OCI-LY7 (cell line): ENCODE measurements at regions not wholly inside any gene's neighbourhood (a gene's known extent, or its start where the extent isn't known, plus 50 kb on each side); places are given as distances from the start of the nearest gene placed in this dataset.

Experiments
- BruUV-seq: library from RNA; stranded (reverse); fragments of 400-500 nt; replicated peaks from 2 replicates; lab custom pipeline; 2021; lab: Mats Ljungman, UMichigan
- CTCF ChIA-PET: fragments of 300-600 bp; sonication (Branson Sonifier 250); formaldehyde crosslinking; loops from one replicate; lab custom pipeline; 2022; ENCODE audit warnings: antibody characterized with exemption; ENCODE audit not compliant: unreplicated experiment; lab: Charles Lee
- POLR2A ChIA-PET: fragments of 300-600 bp; sonication (Branson Sonifier 250); formaldehyde crosslinking; loops from one replicate; lab custom pipeline; 2022; ENCODE audit warnings: antibody characterized with exemption; lab: Charles Lee
- DNase-seq: peaks from one replicate; pipeline ENCODE4 v3.0.0-alpha.2; 2015; ENCODE audit warnings: low spot score
- H2AFZ ChIP-seq: fragments of 200-600 bp; sonication (generic), shearing (Covaris generic); 2 replicates; pipeline ENCODE4 v1.6.1; 2014; ENCODE audit warnings: mild to moderate bottlenecking, antibody characterized with exemption, low read length, moderate library complexity
- H3K27ac ChIP-seq: fragments of 200-600 bp; sonication (generic); 2 replicates; pipeline ENCODE4 v1.5.1; 2014; ENCODE audit warnings: mixed run types, low read depth, mild to moderate bottlenecking, moderate library complexity, low read length, inconsistent platforms; ENCODE audit not compliant: poor library complexity, severe bottlenecking
- H3K36me3 ChIP-seq: fragments of 200-600 bp; sonication (generic); 2 replicates; pipeline ENCODE4 v1.6.1; 2014; ENCODE audit warnings: mild to moderate bottlenecking, antibody characterized with exemption, low read length, moderate library complexity, mixed read lengths; ENCODE audit not compliant: insufficient read depth
- H3K4me1 ChIP-seq: fragments of 200-600 bp; sonication (generic); 2 replicates; pipeline ENCODE4 v1.5.1; 2014; ENCODE audit warnings: mild to moderate bottlenecking, low read length; ENCODE audit not compliant: insufficient read depth, poor library complexity, severe bottlenecking
- H3K4me2 ChIP-seq: fragments of 200-600 bp; sonication (generic); 2 replicates; pipeline ENCODE4 v1.6.1; 2014; ENCODE audit warnings: mild to moderate bottlenecking, low read length
- H3K4me3 ChIP-seq: fragments of 200-600 bp; sonication (generic); 2 replicates; pipeline ENCODE4 v1.5.1; 2014; ENCODE audit warnings: mild to moderate bottlenecking, low read depth, low read length; ENCODE audit not compliant: poor library complexity, severe bottlenecking
- H3K79me2 ChIP-seq: fragments of 200-600 bp; sonication (generic); 2 replicates; pipeline ENCODE4 v1.6.1; 2016; ENCODE audit warnings: low read depth, mild to moderate bottlenecking, low read length, moderate library complexity, mixed read lengths; ENCODE audit not compliant: insufficient read depth
- H3K9me2 ChIP-seq: fragments of 200-600 bp; sonication (generic); 2 replicates; pipeline ENCODE4 v1.6.1; 2016; ENCODE audit warnings: mild to moderate bottlenecking, low read length, mixed read lengths; ENCODE audit not compliant: insufficient read depth
- H3K9me3 ChIP-seq: fragments of 200-600 bp; sonication (generic); 2 replicates; pipeline ENCODE4 v1.6.1; 2014; ENCODE audit warnings: mild to moderate bottlenecking, mixed run types, low read length, mixed read lengths
- H4K20me1 ChIP-seq: fragments of 200-600 bp; sonication (generic); 2 replicates; pipeline ENCODE4 v1.6.1; 2014; ENCODE audit warnings: mild to moderate bottlenecking, antibody characterized with exemption, low read length, moderate library complexity, mixed read lengths; ENCODE audit not compliant: insufficient read depth
- EZH2phosphoT487 ChIP-seq: fragments of 200-600 bp; sonication (generic); IDR thresholded peaks from 2 replicates; pipeline ENCODE4 v1.6.1; 2018; ENCODE audit warnings: low read depth, borderline replicate concordance, mild to moderate bottlenecking, mixed run types, antibody characterized with exemption, low read length, moderate library complexity, mixed read lengths
- intact Hi-C: fragments of 100-400 bp; cut with micrococcal nuclease; formaldehyde crosslinking; loops from one replicate; pipeline ENCODE4 v1.10.0; 2022; ENCODE audit not compliant: unreplicated experiment
- TF ChIP-seq, protein P1 (sequence below): fragments of 200-600 bp; sonication (generic); conservative IDR thresholded peaks from 2 replicates; pipeline ENCODE4 v1.5.1; 2014; ENCODE audit warnings: mild to moderate bottlenecking, antibody characterized with exemption, low read length, moderate library complexity, mixed read lengths

DNA sequence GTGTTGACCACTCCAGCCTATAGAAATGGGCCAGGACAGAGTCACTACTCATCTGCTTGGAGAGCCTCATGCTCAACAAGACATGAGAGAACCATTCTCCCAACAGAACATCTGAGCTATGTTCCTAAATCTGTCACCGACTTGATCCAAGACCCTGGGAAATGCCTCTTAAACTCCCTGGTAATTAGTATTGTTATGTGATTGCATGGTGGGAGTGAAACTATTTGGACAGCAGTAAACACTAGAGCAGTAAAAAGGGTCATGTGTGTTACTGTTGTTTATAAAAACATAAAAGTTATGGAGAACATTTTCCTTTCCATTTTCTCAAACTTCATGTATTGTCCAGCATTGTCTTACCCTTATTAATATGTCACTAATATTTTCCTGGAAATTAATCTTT lies 369.8 kb upstream of the FAT3 start:
- Histone ChIP-seq H3K9me3 (no peaks in the 10 kb centered on the region), H3K27ac (no peak overlapping the region), H3K4me2 (no peak overlapping the region), H3K9me2 (no peaks in the 10 kb centered on the region; the same call in 1 of the 2 replicates), H3K36me3 (no peaks in the 10 kb centered on the region), H3K4me1 (no peaks in the 10 kb centered on the region), H3K4me3 (no peak overlapping the region), H3K79me2 (no peaks in the 10 kb centered on the region), H4K20me1 (no peaks in the 10 kb centered on the region), H2AFZ (no peak overlapping the region)
- POLR2A ChIA-PET, result no interaction called here
- CTCF ChIA-PET, result no interaction called here
- no TSS peak for BruUV-seq
- intact Hi-C loops, result no loop called here
- DNase-seq, result no peak
- no peak for TF ChIP-seq EZH2phosphoT487
- TF ChIP-seq, protein P1, sequence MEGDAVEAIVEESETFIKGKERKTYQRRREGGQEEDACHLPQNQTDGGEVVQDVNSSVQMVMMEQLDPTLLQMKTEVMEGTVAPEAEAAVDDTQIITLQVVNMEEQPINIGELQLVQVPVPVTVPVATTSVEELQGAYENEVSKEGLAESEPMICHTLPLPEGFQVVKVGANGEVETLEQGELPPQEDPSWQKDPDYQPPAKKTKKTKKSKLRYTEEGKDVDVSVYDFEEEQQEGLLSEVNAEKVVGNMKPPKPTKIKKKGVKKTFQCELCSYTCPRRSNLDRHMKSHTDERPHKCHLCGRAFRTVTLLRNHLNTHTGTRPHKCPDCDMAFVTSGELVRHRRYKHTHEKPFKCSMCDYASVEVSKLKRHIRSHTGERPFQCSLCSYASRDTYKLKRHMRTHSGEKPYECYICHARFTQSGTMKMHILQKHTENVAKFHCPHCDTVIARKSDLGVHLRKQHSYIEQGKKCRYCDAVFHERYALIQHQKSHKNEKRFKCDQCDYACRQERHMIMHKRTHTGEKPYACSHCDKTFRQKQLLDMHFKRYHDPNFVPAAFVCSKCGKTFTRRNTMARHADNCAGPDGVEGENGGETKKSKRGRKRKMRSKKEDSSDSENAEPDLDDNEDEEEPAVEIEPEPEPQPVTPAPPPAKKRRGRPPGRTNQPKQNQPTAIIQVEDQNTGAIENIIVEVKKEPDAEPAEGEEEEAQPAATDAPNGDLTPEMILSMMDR, result no peak

GRCh38 chr11:91854171-91854570 lies 370.4 kb upstream of the FAT3 start:
- Histone ChIP-seq H4K20me1 (no peaks in the 10 kb centered on the region), H3K4me3 (no peak overlapping the region), H3K9me3 (no peaks in the 10 kb centered on the region), H3K27ac (no peak overlapping the region), H3K36me3 (no peaks in the 10 kb centered on the region), H3K4me2 (no peak overlapping the region), H3K9me2 (no peaks in the 10 kb centered on the region; the same call in 1 of the 2 replicates), H2AFZ (no peak overlapping the region), H3K4me1 (no peaks in the 10 kb centered on the region), H3K79me2 (no peaks in the 10 kb centered on the region)
- ChIA-PET POLR2A (no interaction called here), CTCF (no interaction called here)
- intact Hi-C loops, result no loop called here
- DNase-seq, result no peak
- BruUV-seq, result no TSS peak
- no peak for TF ChIP-seq EZH2phosphoT487
- TF ChIP-seq, protein P1, result no peak

DNA sequence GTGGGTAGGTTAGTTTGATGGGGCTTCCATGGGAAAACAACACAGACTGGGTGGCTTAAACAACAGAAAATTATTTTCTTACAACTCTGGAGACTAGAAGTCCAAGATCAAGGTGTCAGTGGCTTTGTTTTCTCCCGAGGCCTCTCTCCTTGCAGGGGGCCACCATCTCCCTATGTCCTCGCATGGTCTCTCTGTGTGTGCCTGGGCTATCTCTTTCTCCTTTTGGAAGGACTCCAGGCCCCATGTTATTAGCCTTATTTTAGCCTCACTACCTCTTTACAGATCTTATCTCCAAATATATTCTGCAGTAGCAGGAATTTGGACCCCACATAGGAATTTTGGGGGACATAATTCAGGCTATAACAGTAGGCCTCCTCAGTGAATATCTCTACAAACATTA lies 372.7 kb upstream of the FAT3 start:
- Histone ChIP-seq H3K4me3 (no peak overlapping the region), H3K79me2 (no peaks in the 10 kb centered on the region), H3K9me2 (no peaks in the 10 kb centered on the region; the same call in 1 of the 2 replicates), H2AFZ (no peak overlapping the region), H4K20me1 (no peaks in the 10 kb centered on the region), H3K9me3 (no peaks in the 10 kb centered on the region), H3K4me1 (no peaks in the 10 kb centered on the region), H3K4me2 (no peak overlapping the region), H3K27ac (no peak overlapping the region), H3K36me3 (no peaks in the 10 kb centered on the region)
- no TSS peak for BruUV-seq
- no peak for DNase-seq
- TF ChIP-seq, protein P1, result no peak
- TF ChIP-seq EZH2phosphoT487, result no peak
- POLR2A ChIA-PET, result no interaction called here
- CTCF ChIA-PET, result no interaction called here
- intact Hi-C loops, result no loop called here
